Ishikawa (cell line): ENCODE measurements at regions not wholly inside any gene's neighbourhood (a gene's known extent, or its start where the extent isn't known, plus 50 kb on each side); places are given as distances from the start of the nearest gene placed in this dataset.

Experiments used
- CEBPB ChIP-seq: IDR thresholded peaks from 2 replicates; pipeline ENCODE4 v1.6.1; 2012
- CREB1 ChIP-seq: IDR thresholded peaks from 2 replicates; pipeline ENCODE4 v1.6.1; 2012; ENCODE audit warnings: low read depth
- EGR1 ChIP-seq: IDR thresholded peaks from 2 replicates; pipeline ENCODE4 v1.6.1; 2012
- EP300 ChIP-seq: IDR thresholded peaks from 2 replicates; pipeline ENCODE4 v1.6.1; 2012; ENCODE audit warnings: borderline replicate concordance
- FOXM1 ChIP-seq: IDR thresholded peaks from 2 replicates; pipeline ENCODE4 v1.6.1; 2012; ENCODE audit warnings: low read depth, borderline replicate concordance
- NFIC ChIP-seq: IDR thresholded peaks from 2 replicates; pipeline ENCODE4 v1.6.1; 2012
- RAD21 ChIP-seq: IDR thresholded peaks from 2 replicates; pipeline ENCODE4 v1.6.1; 2012; ENCODE audit warnings: low read depth
- TAF1 ChIP-seq: IDR thresholded peaks from 2 replicates; pipeline ENCODE4 v1.6.1; 2012; ENCODE audit warnings: low read depth, mild to moderate bottlenecking
- TCF12 ChIP-seq: IDR thresholded peaks from 2 replicates; pipeline ENCODE4 v1.6.1; 2012; ENCODE audit warnings: low read depth
- TEAD4 ChIP-seq: IDR thresholded peaks from 2 replicates; pipeline ENCODE4 v1.6.1; 2012
- YY1 ChIP-seq: IDR thresholded peaks from 2 replicates; pipeline ENCODE4 v1.6.1; 2012; ENCODE audit warnings: low read depth
- ZBTB7A ChIP-seq: IDR thresholded peaks from 2 replicates; pipeline ENCODE4 v1.6.1; 2012; ENCODE audit warnings: low read depth
- TF ChIP-seq, protein P1 (sequence below): IDR thresholded peaks from 2 replicates; pipeline ENCODE4 v1.6.1; 2012
- TF ChIP-seq, protein P2 (sequence below): IDR thresholded peaks from 2 replicates; pipeline ENCODE4 v1.6.1; 2012; ENCODE audit warnings: low read depth, mild to moderate bottlenecking
- TF ChIP-seq, protein P3 (sequence below): IDR thresholded peaks from 2 replicates; pipeline ENCODE4 v1.6.1; 2012

GRCh38 chr6:170085475-170086401, 205.1 kb downstream of the DLL1 start:
- TF ChIP-seq ZBTB7A = no peak
- TF ChIP-seq NFIC = no peak
- TF ChIP-seq, protein P1, sequence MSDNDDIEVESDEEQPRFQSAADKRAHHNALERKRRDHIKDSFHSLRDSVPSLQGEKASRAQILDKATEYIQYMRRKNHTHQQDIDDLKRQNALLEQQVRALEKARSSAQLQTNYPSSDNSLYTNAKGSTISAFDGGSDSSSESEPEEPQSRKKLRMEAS = no peak
- TF ChIP-seq, protein P2, sequence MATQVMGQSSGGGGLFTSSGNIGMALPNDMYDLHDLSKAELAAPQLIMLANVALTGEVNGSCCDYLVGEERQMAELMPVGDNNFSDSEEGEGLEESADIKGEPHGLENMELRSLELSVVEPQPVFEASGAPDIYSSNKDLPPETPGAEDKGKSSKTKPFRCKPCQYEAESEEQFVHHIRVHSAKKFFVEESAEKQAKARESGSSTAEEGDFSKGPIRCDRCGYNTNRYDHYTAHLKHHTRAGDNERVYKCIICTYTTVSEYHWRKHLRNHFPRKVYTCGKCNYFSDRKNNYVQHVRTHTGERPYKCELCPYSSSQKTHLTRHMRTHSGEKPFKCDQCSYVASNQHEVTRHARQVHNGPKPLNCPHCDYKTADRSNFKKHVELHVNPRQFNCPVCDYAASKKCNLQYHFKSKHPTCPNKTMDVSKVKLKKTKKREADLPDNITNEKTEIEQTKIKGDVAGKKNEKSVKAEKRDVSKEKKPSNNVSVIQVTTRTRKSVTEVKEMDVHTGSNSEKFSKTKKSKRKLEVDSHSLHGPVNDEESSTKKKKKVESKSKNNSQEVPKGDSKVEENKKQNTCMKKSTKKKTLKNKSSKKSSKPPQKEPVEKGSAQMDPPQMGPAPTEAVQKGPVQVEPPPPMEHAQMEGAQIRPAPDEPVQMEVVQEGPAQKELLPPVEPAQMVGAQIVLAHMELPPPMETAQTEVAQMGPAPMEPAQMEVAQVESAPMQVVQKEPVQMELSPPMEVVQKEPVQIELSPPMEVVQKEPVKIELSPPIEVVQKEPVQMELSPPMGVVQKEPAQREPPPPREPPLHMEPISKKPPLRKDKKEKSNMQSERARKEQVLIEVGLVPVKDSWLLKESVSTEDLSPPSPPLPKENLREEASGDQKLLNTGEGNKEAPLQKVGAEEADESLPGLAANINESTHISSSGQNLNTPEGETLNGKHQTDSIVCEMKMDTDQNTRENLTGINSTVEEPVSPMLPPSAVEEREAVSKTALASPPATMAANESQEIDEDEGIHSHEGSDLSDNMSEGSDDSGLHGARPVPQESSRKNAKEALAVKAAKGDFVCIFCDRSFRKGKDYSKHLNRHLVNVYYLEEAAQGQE = no peak
- TF ChIP-seq CEBPB = no peak

DNA sequence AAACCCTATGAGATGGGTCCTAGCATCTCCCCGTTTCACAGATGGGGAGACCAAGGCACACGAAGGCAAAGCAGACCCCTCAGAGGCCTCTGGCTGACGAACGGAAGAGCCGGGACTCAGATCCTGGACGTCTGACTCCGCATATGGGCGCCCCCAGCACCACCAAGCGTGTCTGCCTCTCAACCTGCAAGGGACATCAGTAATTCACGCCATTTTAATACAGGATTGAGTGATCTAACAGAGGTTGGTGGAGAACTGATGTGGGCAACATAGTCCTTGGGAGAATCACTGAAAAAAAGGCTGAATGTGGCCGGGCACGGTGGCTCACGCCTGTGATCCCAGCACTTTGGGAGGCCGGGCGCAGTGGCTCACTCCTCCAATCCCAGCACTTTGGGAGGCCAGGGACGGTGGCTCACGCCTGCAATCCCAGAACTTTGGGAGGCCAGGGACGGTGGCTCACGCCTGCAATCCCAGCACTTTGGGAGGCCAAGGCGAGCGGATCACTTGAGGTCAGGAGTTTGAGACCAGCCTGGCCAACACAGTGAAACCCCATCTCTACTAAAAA, 206.6 kb downstream of the DLL1 start:
- TF ChIP-seq RAD21 = no peak
- no peak for TF ChIP-seq NFIC
- no peak for TF ChIP-seq TAF1
- no peak for TF ChIP-seq TEAD4
- no peak for TF ChIP-seq ZBTB7A
- TF ChIP-seq CEBPB = no peak

DNA sequence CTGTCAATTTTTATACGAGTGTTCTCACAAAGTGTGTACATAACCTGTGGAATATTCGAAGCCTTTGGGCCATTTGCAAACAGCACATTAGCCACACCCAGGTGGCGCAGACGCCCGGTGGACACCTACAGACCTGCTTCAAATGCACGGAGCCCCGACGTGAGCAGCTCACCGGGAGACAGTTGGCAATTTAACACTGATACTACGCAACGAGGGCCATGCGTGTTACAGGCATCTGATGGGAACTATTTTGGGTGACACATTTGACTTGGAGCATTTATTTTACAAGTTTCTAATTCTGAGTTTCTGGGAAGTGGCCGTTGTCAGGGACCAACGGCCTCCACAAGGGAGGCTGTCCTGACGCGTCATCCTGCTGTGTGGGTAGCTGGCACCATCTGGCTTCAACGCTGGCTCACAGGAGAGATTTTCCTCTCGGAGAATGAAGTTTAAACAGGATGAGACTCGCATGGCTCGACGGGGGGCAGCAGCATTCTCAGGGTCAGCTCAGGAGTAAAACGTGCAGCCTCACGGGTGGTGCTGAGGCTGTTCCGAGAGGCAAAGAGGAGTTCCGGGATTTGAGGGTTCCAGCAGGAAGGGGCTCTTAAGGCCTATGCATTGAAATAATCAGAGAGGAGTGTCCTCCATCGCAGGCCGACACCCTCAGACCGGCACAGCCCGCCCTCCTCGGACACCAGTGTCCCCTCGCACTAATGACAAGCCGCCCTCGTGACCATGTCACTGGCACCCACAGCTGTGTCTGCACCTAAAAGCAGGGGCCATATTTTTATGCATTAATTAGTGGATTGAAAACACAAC, 207.4 kb downstream of the DLL1 start:
- no peak for TF ChIP-seq NFIC

DNA sequence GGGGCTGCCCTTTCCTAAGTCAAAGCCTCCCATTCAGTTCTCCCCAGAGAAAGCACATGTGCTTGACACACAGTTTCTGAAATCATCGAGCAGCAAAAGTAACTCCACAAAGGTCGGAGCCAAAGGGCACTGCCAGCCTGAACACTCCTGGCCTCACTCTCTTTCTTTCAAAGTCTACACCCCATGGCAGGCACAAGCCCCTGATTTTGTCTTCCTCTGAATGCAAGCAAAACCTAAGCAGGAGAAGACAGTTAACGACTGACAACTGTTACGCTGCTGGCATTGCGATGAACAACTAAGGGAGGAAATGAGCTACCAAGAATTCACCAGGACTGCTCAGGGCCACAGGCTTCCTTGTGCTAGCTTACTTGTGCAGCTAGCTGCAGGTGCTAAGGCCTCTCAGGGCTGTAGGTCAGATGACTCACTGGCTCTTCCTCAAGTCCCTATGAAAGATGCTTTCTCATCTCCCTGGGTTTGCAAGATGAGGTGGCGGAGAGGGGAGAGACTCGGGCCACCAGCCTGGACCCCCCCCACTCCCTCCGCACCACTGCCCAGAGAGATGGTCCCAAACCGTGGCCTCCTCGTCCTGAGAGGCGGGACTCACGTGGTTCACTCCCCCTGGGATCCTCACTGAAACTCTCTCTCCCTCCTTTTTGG, 208.2 kb downstream of the DLL1 start:
- TF ChIP-seq FOXM1 = no peak
- no peak for TF ChIP-seq ZBTB7A
- TF ChIP-seq, protein P2 = no peak
- TF ChIP-seq RAD21 = no peak
- TF ChIP-seq TAF1 = no peak

GRCh38 chr6:170082067-170082466, 208.8 kb downstream of the DLL1 start:
- TF ChIP-seq NFIC (no peak), TAF1 (no peak), EP300 (no peak), RAD21 (no peak), EGR1 (no peak)
- TF ChIP-seq, protein P1 = no peak

GRCh38 chr6:170081556-170081955, 209.3 kb downstream of the DLL1 start:
- no peak for TF ChIP-seq CEBPB
- TF ChIP-seq ZBTB7A = no peak
- TF ChIP-seq EP300 = no peak
- TF ChIP-seq, protein P3, sequence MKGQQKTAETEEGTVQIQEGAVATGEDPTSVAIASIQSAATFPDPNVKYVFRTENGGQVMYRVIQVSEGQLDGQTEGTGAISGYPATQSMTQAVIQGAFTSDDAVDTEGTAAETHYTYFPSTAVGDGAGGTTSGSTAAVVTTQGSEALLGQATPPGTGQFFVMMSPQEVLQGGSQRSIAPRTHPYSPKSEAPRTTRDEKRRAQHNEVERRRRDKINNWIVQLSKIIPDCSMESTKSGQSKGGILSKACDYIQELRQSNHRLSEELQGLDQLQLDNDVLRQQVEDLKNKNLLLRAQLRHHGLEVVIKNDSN = no peak
- no peak for TF ChIP-seq FOXM1
- TF ChIP-seq CREB1 = no peak
- no peak for TF ChIP-seq TAF1
- TF ChIP-seq, protein P2 = no peak
- no peak for TF ChIP-seq TEAD4
- no peak for TF ChIP-seq NFIC
- no peak for TF ChIP-seq TCF12
- TF ChIP-seq YY1 = no peak
- no peak for TF ChIP-seq RAD21
